Mesendoderm (in vitro differentiated cells): ENCODE measurements at regions not wholly inside any gene's neighbourhood (a gene's known extent, or its start where the extent isn't known, plus 50 kb on each side); places are given as distances from the start of the nearest gene placed in this dataset.

ENCODE experiments used
- DNase-seq: peaks from one replicate; pipeline ENCODE4 v3.0.0; 2013
- H2AK5ac ChIP-seq: 2 replicates; pipeline ENCODE4 v1.6.1; 2013; ENCODE audit warnings: low read length, inconsistent platforms
- H2BK120ac ChIP-seq: 2 replicates; pipeline ENCODE4 v1.6.1; 2013; ENCODE audit warnings: low read depth, mild to moderate bottlenecking, low read length, moderate library complexity, mixed read lengths
- H2BK15ac ChIP-seq: replicated peaks from 2 replicates; pipeline ENCODE4 v1.6.1; 2013; ENCODE audit warnings: low read depth, mild to moderate bottlenecking, moderate library complexity
- H2BK5ac ChIP-seq: 2 replicates; pipeline ENCODE4 v1.6.1; 2013; ENCODE audit warnings: low read length, inconsistent platforms
- H3K18ac ChIP-seq: 2 replicates; pipeline ENCODE4 v1.6.1; 2013; ENCODE audit warnings: mild to moderate bottlenecking, low read length, mixed read lengths
- H3K23ac ChIP-seq: one replicate; pipeline ENCODE4 v1.6.1; 2013; ENCODE audit warnings: low read length
- H3K27ac ChIP-seq: 2 replicates; pipeline ENCODE4 v1.5.1; 2013; ENCODE audit warnings: low read depth, mild to moderate bottlenecking, inconsistent platforms, low read length, moderate library complexity
- H3K27me3 ChIP-seq: 2 replicates; pipeline ENCODE4 v1.6.1; 2013; ENCODE audit warnings: low read length, control low read depth, mild to moderate bottlenecking, inconsistent platforms; ENCODE audit not compliant: insufficient read depth, poor library complexity
- H3K36me3 ChIP-seq: 2 replicates; pipeline ENCODE4 v1.6.1; 2013; ENCODE audit warnings: low read length, inconsistent platforms; ENCODE audit not compliant: control insufficient read depth, insufficient read depth
- H3K4ac ChIP-seq: one replicate; pipeline ENCODE4 v1.6.1; 2013; ENCODE audit warnings: low read depth, mild to moderate bottlenecking, low read length, moderate library complexity
- H3K4me1 ChIP-seq: 2 replicates; pipeline ENCODE4 v1.6.1; 2013; ENCODE audit warnings: low read depth, low read length, inconsistent platforms; ENCODE audit not compliant: control insufficient read depth
- H3K4me2 ChIP-seq: 2 replicates; pipeline ENCODE4 v1.6.1; 2013; ENCODE audit warnings: low read length
- H3K4me3 ChIP-seq: 2 replicates; pipeline ENCODE4 v1.5.1; 2013; ENCODE audit warnings: mild to moderate bottlenecking, low read length
- H3K56ac ChIP-seq: one replicate; pipeline ENCODE4 v1.6.1; 2013; ENCODE audit warnings: low read length
- H3K79me1 ChIP-seq: 2 replicates; pipeline ENCODE4 v1.6.1; 2013; ENCODE audit warnings: low read length, inconsistent platforms
- H3K79me2 ChIP-seq: 2 replicates; pipeline ENCODE4 v1.6.1; 2013; ENCODE audit warnings: mild to moderate bottlenecking, low read length; ENCODE audit not compliant: control insufficient read depth, insufficient read depth
- H3K9ac ChIP-seq: 2 replicates; pipeline ENCODE4 v1.6.1; 2013; ENCODE audit warnings: low read length, inconsistent platforms
- H4K5ac ChIP-seq: one replicate; pipeline ENCODE4 v1.6.1; 2013; ENCODE audit warnings: low read length
- H4K8ac ChIP-seq: one replicate; pipeline ENCODE4 v1.6.1; 2013; ENCODE audit warnings: low read depth, mild to moderate bottlenecking, control low read depth, low read length, moderate library complexity
- WGBS: extraction: QIAGEN DNeasy Blood & Tissue Kit; methylation state at CpG from one replicate; pipeline ENCODE4 v1.1.7; 2013; ENCODE audit warnings: low lambda C conversion rate, missing lambda C conversion rate; ENCODE audit not compliant: insufficient coverage; ENCODE audit errors: extremely low coverage; 5-methylcytosine and 5-hydroxymethylcytosine counted together

GRCh38 chr3:35042210-35042991 lies 596.9 kb upstream of the ARPP21 start:
- Histone ChIP-seq H3K4ac (no peak overlapping the region), H2AK5ac (no peak overlapping the region), H2BK5ac (no peak overlapping the region), H3K79me1 (no peaks in the 10 kb centered on the region), H4K5ac (no peak overlapping the region), H3K36me3 (no peaks in the 10 kb centered on the region), H3K27ac (no peak overlapping the region), H3K56ac (no peak overlapping the region), H3K18ac (no peak overlapping the region), H3K79me2 (no peaks in the 10 kb centered on the region), H3K27me3 (no peaks in the 10 kb centered on the region), H3K9ac (no peak overlapping the region), H3K4me1 (no peaks in the 10 kb centered on the region), H3K4me2 (no peak overlapping the region), H2BK15ac (no peak overlapping the region), H2BK120ac (no peak overlapping the region), H3K23ac (no peak overlapping the region), H4K8ac (no peak overlapping the region), H3K4me3 (no peak overlapping the region)
- no peak for DNase-seq
- WGBS, result no CpG with 5 or more reads among the region's 2 CpGs

- no peaks in the 10 kb centered on the region for H3K36me3 ChIP-seq
- H4K8ac ChIP-seq, result no peak overlapping the region
- no peak for DNase-seq
- no peak overlapping the region for H2BK5ac ChIP-seq
- no peaks in the 10 kb centered on the region for H3K79me2 ChIP-seq
- no peak overlapping the region for H3K4me3 ChIP-seq
- no peaks in the 10 kb centered on the region for H3K4me1 ChIP-seq
- no peak overlapping the region for H3K18ac ChIP-seq
- no peak overlapping the region for H2AK5ac ChIP-seq
- H3K56ac ChIP-seq, result no peak overlapping the region
- no peak overlapping the region for H2BK120ac ChIP-seq
- no peak overlapping the region for H2BK15ac ChIP-seq
- H3K27ac ChIP-seq, result no peak overlapping the region
- H3K23ac ChIP-seq, result no peak overlapping the region
- no peak overlapping the region for H3K4ac ChIP-seq
- H3K27me3 ChIP-seq, result no peaks in the 10 kb centered on the region
- no peak overlapping the region for H4K5ac ChIP-seq
- H3K79me1 ChIP-seq, result no peaks in the 10 kb centered on the region
- no CpG with 5 or more reads among the region's 2 CpGs for WGBS
- no peak overlapping the region for H3K9ac ChIP-seq
- H3K4me2 ChIP-seq, result no peak overlapping the region
Measured at GRCh38 chr3:35043040-35043439, 596.3 kb upstream of the ARPP21 start.

GRCh38 chr3:35044190-35044589 lies 595.1 kb upstream of the ARPP21 start:
- Histone ChIP-seq H3K9ac (no peak overlapping the region), H3K4me2 (no peak overlapping the region), H3K27ac (no peak overlapping the region), H3K27me3 (no peaks in the 10 kb centered on the region), H3K79me1 (no peaks in the 10 kb centered on the region), H3K18ac (no peak overlapping the region), H2BK15ac (no peak overlapping the region), H2AK5ac (no peak overlapping the region), H3K79me2 (no peaks in the 10 kb centered on the region), H2BK5ac (no peak overlapping the region), H3K36me3 (no peaks in the 10 kb centered on the region), H3K23ac (no peak overlapping the region), H3K4ac (no peak overlapping the region), H2BK120ac (no peak overlapping the region), H3K56ac (no peak overlapping the region), H4K5ac (no peak overlapping the region), H3K4me3 (no peak overlapping the region), H3K4me1 (no peaks in the 10 kb centered on the region), H4K8ac (no peak overlapping the region)
- no CpG with 5 or more reads among the region's 1 CpG for WGBS
- DNase-seq, result no peak

- H2AK5ac ChIP-seq, result no peak overlapping the region
- no peaks in the 10 kb centered on the region for H3K79me2 ChIP-seq
- H3K36me3 ChIP-seq, result no peaks in the 10 kb centered on the region
- no peaks in the 10 kb centered on the region for H3K4me1 ChIP-seq
- H3K27me3 ChIP-seq, result no peaks in the 10 kb centered on the region
- no peak for DNase-seq
- no peaks in the 10 kb centered on the region for H3K79me1 ChIP-seq
- 100% methylated on average over 1 of the region's 2 CpGs for WGBS
- H2BK5ac ChIP-seq, result no peak overlapping the region
- H3K9ac ChIP-seq, result no peak overlapping the region
- no peak overlapping the region for H3K56ac ChIP-seq
- no peak overlapping the region for H3K4me2 ChIP-seq
- no peak overlapping the region for H3K4me3 ChIP-seq
- H2BK120ac ChIP-seq, result no peak overlapping the region
- H3K27ac ChIP-seq, result no peak overlapping the region
- H3K23ac ChIP-seq, result no peak overlapping the region
- no peak overlapping the region for H2BK15ac ChIP-seq
- no peak overlapping the region for H3K4ac ChIP-seq
- no peak overlapping the region for H3K18ac ChIP-seq
- no peak overlapping the region for H4K5ac ChIP-seq
- no peak overlapping the region for H4K8ac ChIP-seq
Measured at GRCh38 chr3:35045118-35045517, 594.2 kb upstream of the ARPP21 start.

- Histone ChIP-seq H3K36me3 (no peaks in the 10 kb centered on the region), H3K27me3 (no peaks in the 10 kb centered on the region), H3K79me1 (no peaks in the 10 kb centered on the region), H2AK5ac (no peak overlapping the region), H4K8ac (no peak overlapping the region), H4K5ac (no peak overlapping the region), H3K4me1 (no peaks in the 10 kb centered on the region), H3K79me2 (no peaks in the 10 kb centered on the region), H3K4ac (no peak overlapping the region), H3K18ac (no peak overlapping the region), H3K4me2 (no peak overlapping the region), H3K27ac (no peak overlapping the region), H2BK15ac (no peak overlapping the region), H3K23ac (no peak overlapping the region), H3K56ac (no peak overlapping the region), H3K4me3 (no peak overlapping the region), H2BK120ac (no peak overlapping the region), H2BK5ac (no peak overlapping the region), H3K9ac (no peak overlapping the region)
- WGBS, result no CpG with 5 or more reads among the region's 5 CpGs
- no peak for DNase-seq
Measured at GRCh38 chr3:35064761-35065160, 574.6 kb upstream of the ARPP21 start.

- Histone ChIP-seq H3K27me3 (no peaks in the 10 kb centered on the region), H3K56ac (no peak overlapping the region), H3K27ac (no peak overlapping the region), H3K4ac (no peak overlapping the region), H3K79me2 (no peaks in the 10 kb centered on the region), H3K4me3 (no peak overlapping the region), H2AK5ac (no peak overlapping the region), H3K4me1 (no peaks in the 10 kb centered on the region), H3K18ac (no peak overlapping the region), H4K5ac (no peak overlapping the region), H3K79me1 (no peaks in the 10 kb centered on the region), H2BK120ac (no peak overlapping the region), H2BK5ac (no peak overlapping the region), H3K36me3 (no peaks in the 10 kb centered on the region), H3K4me2 (no peak overlapping the region), H2BK15ac (no peak overlapping the region), H3K23ac (no peak overlapping the region), H3K9ac (no peak overlapping the region), H4K8ac (no peak overlapping the region)
- no peak for DNase-seq
- no CpG with 5 or more reads among the region's 1 CpG for WGBS
Measured at GRCh38 chr3:35065891-35066290, 573.4 kb upstream of the ARPP21 start.
